ENCODE measurements at regions not wholly inside any gene's neighbourhood (a gene's known extent, or its start where the extent isn't known, plus 50 kb on each side); places are given as distances from the start of the nearest gene placed in this dataset.

DNA sequence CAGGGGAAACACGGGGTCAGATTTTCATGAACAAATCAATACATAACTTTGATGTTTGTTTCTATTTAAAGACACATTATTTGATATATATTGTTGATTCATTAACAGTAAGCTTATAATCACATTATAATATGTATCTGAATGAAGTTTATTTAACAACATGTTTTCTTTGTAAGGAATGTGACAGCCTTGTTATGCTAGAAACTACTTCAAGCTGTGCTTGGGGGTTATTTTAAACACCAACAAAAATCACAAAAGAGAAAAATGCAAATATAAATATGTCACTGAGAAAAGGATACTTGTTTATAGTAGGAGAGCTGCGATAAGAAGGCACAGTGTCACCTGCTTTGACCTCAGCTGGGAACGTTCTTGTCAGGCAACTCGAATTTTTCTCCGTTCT, 354.6 kb upstream of the AGA start:
- TF ChIP-seq, protein P1, sequence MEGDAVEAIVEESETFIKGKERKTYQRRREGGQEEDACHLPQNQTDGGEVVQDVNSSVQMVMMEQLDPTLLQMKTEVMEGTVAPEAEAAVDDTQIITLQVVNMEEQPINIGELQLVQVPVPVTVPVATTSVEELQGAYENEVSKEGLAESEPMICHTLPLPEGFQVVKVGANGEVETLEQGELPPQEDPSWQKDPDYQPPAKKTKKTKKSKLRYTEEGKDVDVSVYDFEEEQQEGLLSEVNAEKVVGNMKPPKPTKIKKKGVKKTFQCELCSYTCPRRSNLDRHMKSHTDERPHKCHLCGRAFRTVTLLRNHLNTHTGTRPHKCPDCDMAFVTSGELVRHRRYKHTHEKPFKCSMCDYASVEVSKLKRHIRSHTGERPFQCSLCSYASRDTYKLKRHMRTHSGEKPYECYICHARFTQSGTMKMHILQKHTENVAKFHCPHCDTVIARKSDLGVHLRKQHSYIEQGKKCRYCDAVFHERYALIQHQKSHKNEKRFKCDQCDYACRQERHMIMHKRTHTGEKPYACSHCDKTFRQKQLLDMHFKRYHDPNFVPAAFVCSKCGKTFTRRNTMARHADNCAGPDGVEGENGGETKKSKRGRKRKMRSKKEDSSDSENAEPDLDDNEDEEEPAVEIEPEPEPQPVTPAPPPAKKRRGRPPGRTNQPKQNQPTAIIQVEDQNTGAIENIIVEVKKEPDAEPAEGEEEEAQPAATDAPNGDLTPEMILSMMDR (IDR thresholded peaks at IDR 0.05) = no peak
- TF ChIP-seq POLR2A (IDR thresholded peaks at IDR 0.05; ENCODE audit: low read depth) (no peak), EP300 (IDR thresholded peaks at IDR 0.05) (no peak), POLR2AphosphoS5 (IDR thresholded peaks at IDR 0.05) (no peak)
- Histone ChIP-seq H3K27ac (replicated peaks in 1 of 4) (no peak overlapping the region), H3K4me1 (no peaks in the 10 kb centered on the region), H3K27me3 (no peaks in the 10 kb centered on the region), H3K36me3 (no peaks in the 10 kb centered on the region), H3K4me3 (no peak overlapping the region), H3K9me3 (no peaks in the 10 kb centered on the region)
- intact Hi-C loops (cut with DNase I) = no loop called here
- no peak for DNase-seq (ENCODE audit: extremely low spot score)
- WGBS = 44% methylated on average over 5 of the region's 5 CpGs

GRCh38 chr4:177798161-177798560, 355.9 kb upstream of the AGA start:
- no peak for DNase-seq (ENCODE audit: extremely low spot score)
- 0% methylated on average over 1 of the region's 1 CpG for WGBS
- intact Hi-C loops (cut with DNase I) = no loop called here

DNA sequence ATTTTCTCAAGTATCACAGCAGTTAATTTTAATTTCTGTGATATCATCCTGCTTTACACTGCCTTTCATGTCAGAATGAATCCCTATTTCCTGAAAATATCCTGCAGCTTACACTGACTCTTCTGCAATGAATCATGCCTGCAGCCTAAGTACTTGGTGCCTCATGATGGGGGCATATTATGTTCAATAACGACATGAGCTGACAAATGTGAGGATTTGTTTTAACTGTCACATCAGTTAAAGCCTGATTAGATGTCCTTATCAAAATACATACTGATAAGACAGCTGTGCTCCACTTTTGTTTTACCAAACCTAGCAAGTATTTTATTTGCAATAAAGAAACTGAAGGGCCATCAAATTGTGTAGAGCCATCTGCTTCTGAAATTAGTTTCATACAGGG, 359.9 kb upstream of the AGA start:
- Histone ChIP-seq H3K27ac (replicated peaks in 1 of 4) (no peak overlapping the region), H3K4me1 (no peaks in the 10 kb centered on the region), H3K36me3 (no peaks in the 10 kb centered on the region), H3K27me3 (no peaks in the 10 kb centered on the region), H3K4me3 (no peak overlapping the region), H3K9me3 (no peaks in the 10 kb centered on the region)
- DNase-seq (ENCODE audit: extremely low spot score) = no peak
- intact Hi-C loops (cut with DNase I) = no loop called here
- TF ChIP-seq POLR2A (IDR thresholded peaks at IDR 0.05; ENCODE audit: low read depth) (no peak), EP300 (IDR thresholded peaks at IDR 0.05) (no peak), POLR2AphosphoS5 (IDR thresholded peaks at IDR 0.05) (no peak)
- TF ChIP-seq, protein P1 (IDR thresholded peaks at IDR 0.05) = no peak
- 52% methylated on average over 1 of the region's 1 CpG for WGBS

More at GRCh38 chr4:177798161-177798560, 355.9 kb upstream of the AGA start:
- no peaks in the 10 kb centered on the region for H3K4me1 ChIP-seq
- H3K36me3 ChIP-seq = no peaks in the 10 kb centered on the region
- H3K9me3 ChIP-seq = no peaks in the 10 kb centered on the region
- H3K27ac ChIP-seq (replicated peaks in 1 of 4) = no peak overlapping the region
- no peak overlapping the region for H3K4me3 ChIP-seq
- TF ChIP-seq, protein P1 (IDR thresholded peaks at IDR 0.05) = no peak
- TF ChIP-seq POLR2A (IDR thresholded peaks at IDR 0.05; ENCODE audit: low read depth) = no peak
- no peak for TF ChIP-seq POLR2AphosphoS5 (IDR thresholded peaks at IDR 0.05)
- TF ChIP-seq EP300 (IDR thresholded peaks at IDR 0.05) = no peak
- H3K27me3 ChIP-seq = no peaks in the 10 kb centered on the region

- intact Hi-C loops (cut with DNase I) = no loop called here
- no peak for TF ChIP-seq EP300 (IDR thresholded peaks at IDR 0.05)
- TF ChIP-seq, protein P1 (IDR thresholded peaks at IDR 0.05) = no peak
- WGBS = 96% methylated on average over 1 of the region's 1 CpG
- no peaks in the 10 kb centered on the region for H3K36me3 ChIP-seq
- no peak overlapping the region for H3K4me3 ChIP-seq
- H3K4me1 ChIP-seq = no peaks in the 10 kb centered on the region
- no peak overlapping the region for H3K27ac ChIP-seq (replicated peaks in 1 of 4)
- H3K9me3 ChIP-seq = no peaks in the 10 kb centered on the region
- DNase-seq (ENCODE audit: extremely low spot score) = no peak
- no peaks in the 10 kb centered on the region for H3K27me3 ChIP-seq
Measured at GRCh38 chr4:177802661-177803060, 360.4 kb upstream of the AGA start.

DNA sequence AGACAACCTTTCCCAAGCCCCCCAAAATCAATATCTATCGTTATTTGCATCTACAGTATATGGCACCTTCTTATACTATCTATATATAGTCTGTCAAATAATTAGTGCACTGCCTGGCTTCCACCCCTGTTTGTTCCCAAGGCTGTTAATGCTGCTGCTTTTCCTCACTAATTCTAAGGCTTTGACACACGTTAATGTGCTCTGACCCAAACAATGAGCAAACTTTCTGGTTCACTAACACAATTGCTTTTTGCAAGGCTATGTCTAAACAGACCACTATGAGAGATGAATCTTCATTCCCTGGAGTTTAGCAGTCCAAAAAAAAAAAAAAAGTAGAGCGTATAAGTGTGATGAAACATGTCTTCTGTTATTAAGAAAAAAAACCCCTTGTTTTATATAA, 360.9 kb upstream of the AGA start:
- no peak overlapping the region for H3K4me3 ChIP-seq
- H3K4me1 ChIP-seq = no peaks in the 10 kb centered on the region
- intact Hi-C loops (cut with DNase I) = no loop called here
- 28% methylated on average over 3 of the region's 3 CpGs for WGBS
- no peak for TF ChIP-seq POLR2AphosphoS5 (IDR thresholded peaks at IDR 0.05)
- TF ChIP-seq EP300 (IDR thresholded peaks at IDR 0.05) = no peak
- TF ChIP-seq POLR2A (IDR thresholded peaks at IDR 0.05; ENCODE audit: low read depth) = no peak
- TF ChIP-seq, protein P1 (IDR thresholded peaks at IDR 0.05) = no peak
- DNase-seq (ENCODE audit: extremely low spot score) = no peak
- H3K27me3 ChIP-seq = no peaks in the 10 kb centered on the region
- H3K36me3 ChIP-seq = no peaks in the 10 kb centered on the region
- H3K9me3 ChIP-seq = no peaks in the 10 kb centered on the region
- no peak overlapping the region for H3K27ac ChIP-seq (replicated peaks in 1 of 4)

Data from esophagus muscularis mucosa (tissue), 4 donors.